ENCODE measurements at regions not wholly inside any gene's neighbourhood (a gene's known extent, or its start where the extent isn't known, plus 50 kb on each side); places are given as distances from the start of the nearest gene placed in this dataset.

- TF ChIP-seq CTCF (conservative IDR thresholded peaks at IDR 0.05; ENCODE audit: low read depth, low read length), result no peak
- TF ChIP-seq EZH2 (IDR thresholded peaks at IDR 0.05; ENCODE audit: low read length, unreplicated experiment), result no peak
- no peak for TF ChIP-seq EZH2phosphoT487 (IDR thresholded peaks at IDR 0.05; ENCODE audit: borderline replicate concordance, low read length)
Observed at GRCh38 chr5:58090704-58091103, 369.2 kb downstream of the PLK2 start.

Data from PC-3 (cell line).